ENCODE measurements at regions not wholly inside any gene's neighbourhood (a gene's known extent, or its start where the extent isn't known, plus 50 kb on each side); places are given as distances from the start of the nearest gene placed in this dataset.

DNA sequence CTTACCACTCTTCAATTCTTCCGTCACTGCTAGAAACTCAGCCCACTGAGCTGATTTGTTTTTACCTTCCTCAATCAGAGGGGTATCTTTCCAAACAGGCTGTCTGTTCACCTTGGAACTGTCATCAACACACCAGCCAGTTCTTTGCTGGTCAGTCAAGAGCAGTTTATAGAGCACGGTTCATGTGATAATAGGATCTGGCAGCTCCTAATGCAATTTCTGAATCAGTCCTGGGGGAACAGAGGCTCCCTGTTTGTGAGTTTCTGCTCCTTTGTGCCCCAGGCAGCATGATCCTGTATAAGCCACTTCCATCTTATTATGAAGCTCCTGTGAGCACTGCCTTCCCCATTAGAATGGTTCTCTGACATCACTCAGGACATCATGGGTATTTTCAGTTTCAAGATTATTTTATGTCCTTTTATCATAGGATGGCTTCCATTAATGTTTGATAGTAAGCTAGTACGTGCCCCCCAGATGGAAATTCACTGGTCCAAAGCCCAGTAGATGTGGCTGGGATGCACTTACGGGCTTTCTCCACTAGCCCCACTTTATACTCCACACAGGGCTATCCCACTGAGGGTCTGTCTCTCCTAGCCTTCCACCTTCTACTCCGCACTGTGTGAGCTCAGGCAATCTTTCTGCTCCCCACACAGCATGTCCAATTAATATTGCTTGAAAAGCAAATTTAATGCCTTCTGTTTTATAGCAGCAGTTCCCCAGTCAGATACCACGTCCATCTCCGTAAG is 85.5 kb upstream of the SPIN1 start:
- TF ChIP-seq, protein P1, sequence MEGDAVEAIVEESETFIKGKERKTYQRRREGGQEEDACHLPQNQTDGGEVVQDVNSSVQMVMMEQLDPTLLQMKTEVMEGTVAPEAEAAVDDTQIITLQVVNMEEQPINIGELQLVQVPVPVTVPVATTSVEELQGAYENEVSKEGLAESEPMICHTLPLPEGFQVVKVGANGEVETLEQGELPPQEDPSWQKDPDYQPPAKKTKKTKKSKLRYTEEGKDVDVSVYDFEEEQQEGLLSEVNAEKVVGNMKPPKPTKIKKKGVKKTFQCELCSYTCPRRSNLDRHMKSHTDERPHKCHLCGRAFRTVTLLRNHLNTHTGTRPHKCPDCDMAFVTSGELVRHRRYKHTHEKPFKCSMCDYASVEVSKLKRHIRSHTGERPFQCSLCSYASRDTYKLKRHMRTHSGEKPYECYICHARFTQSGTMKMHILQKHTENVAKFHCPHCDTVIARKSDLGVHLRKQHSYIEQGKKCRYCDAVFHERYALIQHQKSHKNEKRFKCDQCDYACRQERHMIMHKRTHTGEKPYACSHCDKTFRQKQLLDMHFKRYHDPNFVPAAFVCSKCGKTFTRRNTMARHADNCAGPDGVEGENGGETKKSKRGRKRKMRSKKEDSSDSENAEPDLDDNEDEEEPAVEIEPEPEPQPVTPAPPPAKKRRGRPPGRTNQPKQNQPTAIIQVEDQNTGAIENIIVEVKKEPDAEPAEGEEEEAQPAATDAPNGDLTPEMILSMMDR (conservative IDR thresholded peaks at IDR 0.05 in 1 of 2, IDR thresholded peaks at IDR 0.05 in 1 of 2; ENCODE audit: low read depth in 1 of 2, low read length in 2 of 2), result no peak
- TF ChIP-seq EZH2 (IDR thresholded peaks at IDR 0.05; ENCODE audit: low read length, missing control alignments), result no peak

All from fibroblast of lung (primary cell).